A549 (cell line): ENCODE measurements at regions not wholly inside any gene's neighbourhood (a gene's known extent, or its start where the extent isn't known, plus 50 kb on each side); places are given as distances from the start of the nearest gene placed in this dataset.

Source experiments
- ATAC-seq, 2 experiments: fragments of 200-7000 bp in 1 of 2; fragments of >200 bp in 1 of 2; cut with Nextera tagmentation in 1 of 2; cut with Tn5 transposase in 1 of 2; 3 replicates each; pipeline versions ENCODE4 v1.8.0 to v1.9.1; 2018 to 2020; ENCODE audit warnings: mild to moderate bottlenecking in 1 of 2, moderate library complexity in 1 of 2
- CTCF ChIA-PET: fragments of 300-600 bp; sonication (Branson Sonifier 250); formaldehyde crosslinking; extraction: SDS; loops from one replicate; lab custom pipeline; 2021; ENCODE audit warnings: antibody characterized with exemption, inconsistent platforms; lab: Yijun Ruan, JAX
- POLR2A ChIA-PET: fragments of 350-600 bp; formaldehyde crosslinking; extraction: SDS; loops from one replicate; lab custom pipeline; 2021; ENCODE audit warnings: antibody characterized with exemption, inconsistent platforms; lab: Yijun Ruan, JAX
- DNase-seq, 2 experiments: peaks; one replicate each; pipeline versions ENCODE4 v3.0.0 to v3.0.0-alpha.2; 2011 to 2016; ENCODE audit warnings: low read depth in 1 of 2, low spot score in 1 of 2
- FAIRE-seq: peaks from 2 replicates; lab custom pipeline; 2011; peaks lifted over from hg19 to GRCh38; lab: Jason Lieb, UNC
- H3K27ac ChIP-seq, 2 experiments: fragments of >200 bp; sonication (Bioruptor Twin); formaldehyde crosslinking; 3 replicates each; pipeline ENCODE4 v1.5.1; 2016 to 2017
- H3K4me1 ChIP-seq: fragments of >200 bp; sonication (Bioruptor Twin); formaldehyde crosslinking; 3 replicates; pipeline ENCODE4 v1.6.1; 2016
- H3K4me2 ChIP-seq: fragments of >200 bp; sonication (Bioruptor Twin); formaldehyde crosslinking; 3 replicates; pipeline ENCODE4 v1.6.1; 2016
- H3K4me3 ChIP-seq: fragments of >200 bp; sonication (Bioruptor Twin); formaldehyde crosslinking; 3 replicates; pipeline ENCODE4 v1.5.1; 2016
- H3K9me3 ChIP-seq: fragments of >200 bp; sonication (Bioruptor Twin); formaldehyde crosslinking; 3 replicates; pipeline ENCODE4 v1.6.1; 2016
- CBX2 ChIP-seq: fragments of 200-600 bp; sonication (generic); IDR thresholded peaks from 2 replicates; pipeline ENCODE4 v1.6.1; 2016; ENCODE audit warnings: low read depth, mild to moderate bottlenecking, borderline replicate concordance
- CHD2 ChIP-seq: fragments of 150-350 bp; IDR thresholded peaks from 2 replicates; pipeline ENCODE4 v1.6.1; 2014; ENCODE audit warnings: low read length; ENCODE audit not compliant: partially characterized antibody
- EHF ChIP-seq: fragments of 250-450 bp; sonication (Bioruptor Pico); IDR thresholded peaks from 2 replicates; pipeline ENCODE4 v1.5.0; 2020; ENCODE audit warnings: mild to moderate bottlenecking
- EP300 ChIP-seq, 2 experiments: fragments of >200 bp; sonication (Bioruptor Twin); formaldehyde crosslinking; IDR thresholded peaks; 2 replicates in 1 of 2; 3 replicates in 1 of 2; pipeline ENCODE4 v1.6.1; 2016 to 2017
- FOSB ChIP-seq: fragments of 250-450 bp; sonication (Bioruptor Pico); IDR thresholded peaks from 2 replicates; pipeline ENCODE4 v1.5.0; 2020; ENCODE audit warnings: mild to moderate bottlenecking, moderate library complexity
- FOSL2 ChIP-seq, 2 experiments: fragments of 450-650 bp in 1 of 2; fragments of >200 bp in 1 of 2; sonication (Bioruptor Twin) in 1 of 2; formaldehyde crosslinking; IDR thresholded peaks; 2 replicates each; pipeline versions ENCODE4 v1.5.0 to v1.6.1; 2016 to 2020; ENCODE audit warnings: mild to moderate bottlenecking in 1 of 2, moderate library complexity in 1 of 2
- FOXS1 ChIP-seq: fragments of 250-450 bp; sonication (Bioruptor Pico); IDR thresholded peaks from 2 replicates; pipeline ENCODE4 v1.5.0; 2020; ENCODE audit warnings: mild to moderate bottlenecking, moderate library complexity
- GATA3 ChIP-seq: IDR thresholded peaks from 2 replicates; pipeline ENCODE4 v1.6.1; 2012; ENCODE audit warnings: borderline replicate concordance
- HEYL ChIP-seq: fragments of 250-450 bp; sonication (Bioruptor Pico); IDR thresholded peaks from 2 replicates; pipeline ENCODE4 v1.8.0; 2021; ENCODE audit warnings: mild to moderate bottlenecking, moderate library complexity
- HOXA7 ChIP-seq: fragments of 250-450 bp; sonication (Bioruptor Pico); IDR thresholded peaks from 2 replicates; pipeline ENCODE4 v1.5.0; 2020; ENCODE audit warnings: mild to moderate bottlenecking, moderate library complexity
- HOXB5 ChIP-seq: fragments of 250-450 bp; sonication (Bioruptor Pico); IDR thresholded peaks from 2 replicates; pipeline ENCODE4 v1.5.0; 2020; ENCODE audit warnings: mild to moderate bottlenecking, moderate library complexity
- JUN ChIP-seq, 2 experiments: fragments of >200 bp; sonication (Bioruptor Twin); formaldehyde crosslinking; IDR thresholded peaks; 2 replicates in 1 of 2; 3 replicates in 1 of 2; pipeline ENCODE4 v1.6.1; 2016 to 2017
- KDM1A ChIP-seq: fragments of 200-600 bp; sonication (generic); IDR thresholded peaks from 2 replicates; pipeline ENCODE4 v1.6.1; 2016; ENCODE audit warnings: low read depth, mild to moderate bottlenecking
- MAFK ChIP-seq: fragments of 450-650 bp; IDR thresholded peaks from 2 replicates; pipeline ENCODE4 v1.6.1; 2014; ENCODE audit not compliant: partially characterized antibody
- NPAS2 ChIP-seq: fragments of 250-450 bp; sonication (Bioruptor Pico); IDR thresholded peaks from 2 replicates; pipeline ENCODE4 v1.8.0; 2022; ENCODE audit warnings: mild to moderate bottlenecking, moderate library complexity, borderline replicate concordance
- NR3C1 ChIP-seq: fragments of >200 bp; sonication (Bioruptor Twin); formaldehyde crosslinking; IDR thresholded peaks from 3 replicates; pipeline ENCODE4 v1.6.1; 2017
- POLR2A ChIP-seq: IDR thresholded peaks from 2 replicates; pipeline ENCODE4 v1.6.1; 2012; ENCODE audit warnings: mild to moderate bottlenecking, low read length
- POLR2AphosphoS2 ChIP-seq: conservative IDR thresholded peaks from 2 replicates; pipeline ENCODE4 v1.6.1; 2012; ENCODE audit warnings: low read length, improper control_type of control experiment, inconsistent platforms
- RCOR1 ChIP-seq: fragments of 150-350 bp; IDR thresholded peaks from 2 replicates; pipeline ENCODE4 v1.6.1; 2014; ENCODE audit warnings: antibody characterized with exemption, low read length, low read depth
- RFX5 ChIP-seq: fragments of 450-650 bp; IDR thresholded peaks from 2 replicates; pipeline ENCODE4 v1.7.1; 2014; ENCODE audit warnings: antibody characterized with exemption, mild to moderate bottlenecking, moderate library complexity
- RNF2 ChIP-seq: fragments of 200-600 bp; sonication (generic); IDR thresholded peaks from 2 replicates; pipeline ENCODE4 v1.6.1; 2016; ENCODE audit warnings: low read depth, mild to moderate bottlenecking, antibody characterized with exemption, moderate library complexity, borderline replicate concordance
- SMC3 ChIP-seq: fragments of >200 bp; sonication (Bioruptor Twin); formaldehyde crosslinking; IDR thresholded peaks from 3 replicates; pipeline ENCODE4 v1.6.1; 2018; ENCODE audit warnings: inconsistent platforms
- TFCP2L1 ChIP-seq: fragments of 250-450 bp; sonication (Bioruptor Pico); IDR thresholded peaks from 2 replicates; pipeline ENCODE4 v1.5.0; 2021; ENCODE audit warnings: mild to moderate bottlenecking
- TP53 ChIP-seq: fragments of 250-450 bp; sonication (Bioruptor Pico); IDR thresholded peaks from 2 replicates; pipeline ENCODE4 v1.5.0; 2021; ENCODE audit warnings: mild to moderate bottlenecking, moderate library complexity
- WGBS: methylation state at CpG from one replicate; pipeline ENCODE4 v1.1.6; 2017; ENCODE audit errors: missing lambda C conversion rate; 5-methylcytosine and 5-hydroxymethylcytosine counted together
- TF ChIP-seq, protein P1 (sequence below): IDR thresholded peaks from 2 replicates; pipeline ENCODE4 v1.6.1; 2012; ENCODE audit warnings: low read depth, borderline replicate concordance
- TF ChIP-seq, protein P2 (sequence below): fragments of >200 bp; sonication (Bioruptor Twin); formaldehyde crosslinking; IDR thresholded peaks from 3 replicates; pipeline ENCODE4 v1.6.1; 2016
- TF ChIP-seq, protein P3 (sequence below): fragments of 150-350 bp; IDR thresholded peaks from 2 replicates; pipeline ENCODE4 v1.6.1; 2014; ENCODE audit warnings: low read depth, mild to moderate bottlenecking, low read length

DNA sequence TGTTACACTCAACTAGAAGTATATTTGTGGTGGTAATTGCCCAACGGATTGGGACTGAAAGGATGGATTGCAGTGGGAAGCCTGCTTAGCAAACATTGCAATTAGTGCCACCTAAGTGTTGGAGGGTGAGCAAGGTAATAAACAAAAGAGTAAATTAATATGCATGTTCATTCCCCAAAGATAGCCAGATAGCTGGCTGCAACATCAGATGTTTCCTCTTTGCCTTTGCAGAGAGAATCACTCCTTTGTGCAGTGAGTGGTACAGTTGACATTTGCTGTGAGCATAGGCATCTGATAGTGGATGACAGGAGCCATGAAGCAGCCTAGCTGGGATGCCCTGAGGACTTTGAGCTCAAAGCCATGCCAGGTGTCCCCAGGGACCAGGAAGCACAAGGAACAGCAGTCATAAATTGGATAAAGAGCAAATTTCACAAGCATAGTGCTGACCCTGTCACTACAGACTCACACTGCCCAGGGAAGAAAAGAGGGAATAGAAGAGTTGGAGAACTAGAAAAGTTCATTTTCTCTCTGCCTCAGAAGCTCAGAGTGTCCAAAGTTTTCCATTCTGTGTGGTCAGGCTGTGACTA, 336.1 kb upstream of the SLC30A5 start:
- no peaks in the 10 kb centered on the region for H3K4me1 ChIP-seq
- ChIA-PET CTCF (no interaction called here), POLR2A (no interaction called here)
- no peak overlapping the region for H3K27ac ChIP-seq
- no peaks in the 10 kb centered on the region; the same call in 2 of the 3 replicates for H3K9me3 ChIP-seq
- 5% methylated on average over 1 of the region's 1 CpG for WGBS
- DNase-seq (no peak), FAIRE-seq (no peak), ATAC-seq (no peak)
- TF ChIP-seq, protein P1, sequence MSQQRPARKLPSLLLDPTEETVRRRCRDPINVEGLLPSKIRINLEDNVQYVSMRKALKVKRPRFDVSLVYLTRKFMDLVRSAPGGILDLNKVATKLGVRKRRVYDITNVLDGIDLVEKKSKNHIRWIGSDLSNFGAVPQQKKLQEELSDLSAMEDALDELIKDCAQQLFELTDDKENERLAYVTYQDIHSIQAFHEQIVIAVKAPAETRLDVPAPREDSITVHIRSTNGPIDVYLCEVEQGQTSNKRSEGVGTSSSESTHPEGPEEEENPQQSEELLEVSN: no peak
- TF ChIP-seq KDM1A (no peak), NPAS2 (CRISPR knock-in tag) (no peak), TP53 (CRISPR knock-in tag) (no peak), MAFK (no peak), HOXB5 (CRISPR knock-in tag) (no peak), HEYL (no peak), EP300 (IDR thresholded peaks at IDR 0.05) (no peak), RNF2 (no peak), FOSB (CRISPR knock-in tag) (no peak), GATA3 (no peak), RFX5 (no peak), FOSL2 (IDR thresholded peaks at IDR 0.05) (no peak), FOSL2 (CRISPR knock-in tag; IDR thresholded peaks at IDR 0.05) (no peak), CBX2 (no peak), HOXA7 (CRISPR knock-in tag) (no peak)
- TF ChIP-seq, protein P2, sequence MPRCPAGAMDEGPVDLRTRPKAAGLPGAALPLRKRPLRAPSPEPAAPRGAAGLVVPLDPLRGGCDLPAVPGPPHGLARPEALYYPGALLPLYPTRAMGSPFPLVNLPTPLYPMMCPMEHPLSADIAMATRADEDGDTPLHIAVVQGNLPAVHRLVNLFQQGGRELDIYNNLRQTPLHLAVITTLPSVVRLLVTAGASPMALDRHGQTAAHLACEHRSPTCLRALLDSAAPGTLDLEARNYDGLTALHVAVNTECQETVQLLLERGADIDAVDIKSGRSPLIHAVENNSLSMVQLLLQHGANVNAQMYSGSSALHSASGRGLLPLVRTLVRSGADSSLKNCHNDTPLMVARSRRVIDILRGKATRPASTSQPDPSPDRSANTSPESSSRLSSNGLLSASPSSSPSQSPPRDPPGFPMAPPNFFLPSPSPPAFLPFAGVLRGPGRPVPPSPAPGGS: no peak
- H3K4me3 ChIP-seq: no peak overlapping the region
- H3K4me2 ChIP-seq: no peak overlapping the region

DNA sequence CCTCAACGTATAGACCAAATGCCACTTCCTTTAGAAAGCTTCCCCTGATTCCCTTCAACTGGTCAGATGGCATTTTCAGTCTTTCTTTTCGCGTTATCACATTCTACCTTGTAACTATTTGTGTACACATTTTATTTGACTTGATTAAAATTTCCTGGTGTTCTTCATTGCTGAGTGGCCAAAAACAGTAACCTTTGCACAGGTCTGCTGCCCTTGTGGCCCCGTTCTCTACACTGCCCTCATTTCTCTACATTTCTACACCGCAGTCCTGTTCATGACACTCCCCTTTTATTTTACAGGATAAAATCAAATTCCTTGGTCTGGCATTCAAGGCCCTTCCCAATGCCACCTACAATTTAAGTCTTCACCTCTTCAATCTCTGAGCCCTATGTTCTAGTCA, 334.2 kb upstream of the SLC30A5 start:
- no peak overlapping the region for H3K4me3 ChIP-seq
- POLR2A ChIA-PET: no interaction called here
- no peaks in the 10 kb centered on the region; the same call in 2 of the 3 replicates for H3K9me3 ChIP-seq
- CTCF ChIA-PET: no interaction called here
- TF ChIP-seq EHF (CRISPR knock-in tag) (no peak), NR3C1 (no peak), FOSL2 (IDR thresholded peaks at IDR 0.05) (no peak), FOSL2 (CRISPR knock-in tag; IDR thresholded peaks at IDR 0.05) (no peak), JUN (IDR thresholded peaks at IDR 0.05) (no peak), RCOR1 (no peak), TFCP2L1 (CRISPR knock-in tag) (no peak), TP53 (CRISPR knock-in tag) (no peak), SMC3 (no peak), CHD2 (no peak), POLR2AphosphoS2 (no peak), POLR2A (no peak), FOXS1 (CRISPR knock-in tag) (no peak)
- TF ChIP-seq, protein P3, sequence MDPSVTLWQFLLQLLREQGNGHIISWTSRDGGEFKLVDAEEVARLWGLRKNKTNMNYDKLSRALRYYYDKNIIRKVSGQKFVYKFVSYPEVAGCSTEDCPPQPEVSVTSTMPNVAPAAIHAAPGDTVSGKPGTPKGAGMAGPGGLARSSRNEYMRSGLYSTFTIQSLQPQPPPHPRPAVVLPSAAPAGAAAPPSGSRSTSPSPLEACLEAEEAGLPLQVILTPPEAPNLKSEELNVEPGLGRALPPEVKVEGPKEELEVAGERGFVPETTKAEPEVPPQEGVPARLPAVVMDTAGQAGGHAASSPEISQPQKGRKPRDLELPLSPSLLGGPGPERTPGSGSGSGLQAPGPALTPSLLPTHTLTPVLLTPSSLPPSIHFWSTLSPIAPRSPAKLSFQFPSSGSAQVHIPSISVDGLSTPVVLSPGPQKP: no peak
- TF ChIP-seq, all 56 proteins: peak for 0
- Histone ChIP-seq H3K4me2 (no peak overlapping the region), H3K4me1 (no peaks in the 10 kb centered on the region), H3K27ac (no peak overlapping the region)
- WGBS: 27% methylated on average over 5 of the region's 5 CpGs
- FAIRE-seq (no peak), ATAC-seq (no peak), DNase-seq (no peak)
